ENCODE measurements at regions not wholly inside any gene's neighbourhood (a gene's known extent, or its start where the extent isn't known, plus 50 kb on each side); places are given as distances from the start of the nearest gene placed in this dataset.

- intact Hi-C loops (cut with DNase I, micrococcal nuclease) = no loop called here
- H3K9me3 Mint-ChIP-seq = peaks cover 2% of the 10 kb centered on the region
- no peaks in the 10 kb centered on the region for H3K9me3 ChIP-seq (ENCODE audit: control insufficient read depth in 1 of 2, insufficient read depth in 1 of 2, low read length in 2 of 2)
Observed at GRCh38 chr13:36548129-36548528, 115.8 kb downstream of the CCNA1 start.

GRCh38 chr13:36549126-36549702 is 116.9 kb downstream of the CCNA1 start:
- H3K36me3 Mint-ChIP-seq (ENCODE audit: low read depth) = no peaks in the 10 kb centered on the region
- no peaks in the 10 kb centered on the region for H3K9me3 ChIP-seq (ENCODE audit: control insufficient read depth in 1 of 2, insufficient read depth in 1 of 2, low read length in 2 of 2)
- ChIA-PET POLR2A (no interaction called here), CTCF (no interaction called here)
- H3K27me3 Mint-ChIP-seq = no peaks in the 10 kb centered on the region
- H3K4me1 Mint-ChIP-seq (ENCODE audit: low read depth) = no peaks in the 10 kb centered on the region
- intact Hi-C loops (cut with DNase I, micrococcal nuclease) = no loop called here
- no peak for DNase-seq
- H3K27ac ChIP-seq (ENCODE audit: low read depth in 1 of 2, low read length in 2 of 2) = no peak overlapping the region
- H3K4me3 ChIP-seq (ENCODE audit: low read length) = no peak overlapping the region
- H3K36me3 ChIP-seq (ENCODE audit: insufficient read depth, low read length) = no peaks in the 10 kb centered on the region
- no peak for ATAC-seq (ENCODE audit: poor library complexity)
- no peak overlapping the region for H3K27ac Mint-ChIP-seq
- no peak for TF ChIP-seq CTCF (IDR thresholded peaks at IDR 0.05)
- H3K4me1 ChIP-seq (ENCODE audit: insufficient read depth, low read length) = no peaks in the 10 kb centered on the region
- H3K27me3 ChIP-seq (ENCODE audit: control insufficient read depth in 1 of 2, insufficient read depth in 2 of 2, low read length in 2 of 2) = no peaks in the 10 kb centered on the region
- peaks cover 2% of the 10 kb centered on the region for H3K9me3 Mint-ChIP-seq
- H3K4me3 Mint-ChIP-seq = no peak overlapping the region

More at GRCh38 chr13:36548129-36548528, 115.8 kb downstream of the CCNA1 start:
- TF ChIP-seq CTCF (IDR thresholded peaks at IDR 0.05) = no peak
- Histone ChIP-seq H3K27ac (ENCODE audit: low read depth in 1 of 2, low read length in 2 of 2) (no peak overlapping the region), H3K36me3 (ENCODE audit: insufficient read depth, low read length) (no peaks in the 10 kb centered on the region), H3K27me3 (ENCODE audit: control insufficient read depth in 1 of 2, insufficient read depth in 2 of 2, low read length in 2 of 2) (no peaks in the 10 kb centered on the region), H3K4me1 (ENCODE audit: insufficient read depth, low read length) (no peaks in the 10 kb centered on the region), H3K4me3 (ENCODE audit: low read length) (no peak overlapping the region)
- H3K36me3 Mint-ChIP-seq (ENCODE audit: low read depth) = no peaks in the 10 kb centered on the region
- H3K27ac Mint-ChIP-seq = no peak overlapping the region
- DNase-seq (no peak), ATAC-seq (ENCODE audit: poor library complexity) (no peak)
- no peak overlapping the region for H3K4me3 Mint-ChIP-seq
- no peaks in the 10 kb centered on the region for H3K4me1 Mint-ChIP-seq (ENCODE audit: low read depth)
- H3K27me3 Mint-ChIP-seq = no peaks in the 10 kb centered on the region
- CTCF ChIA-PET = no interaction called here
- POLR2A ChIA-PET = no interaction called here

GRCh38 chr13:36549755-36550154 is 117.5 kb downstream of the CCNA1 start:
- no peak for DNase-seq
- no peaks in the 10 kb centered on the region for H3K36me3 Mint-ChIP-seq (ENCODE audit: low read depth)
- ChIA-PET POLR2A (no interaction called here), CTCF (no interaction called here)
- no peak overlapping the region for H3K4me3 ChIP-seq (ENCODE audit: low read length)
- H3K27me3 Mint-ChIP-seq = no peaks in the 10 kb centered on the region
- no peaks in the 10 kb centered on the region for H3K4me1 ChIP-seq (ENCODE audit: insufficient read depth, low read length)
- H3K9me3 Mint-ChIP-seq = peaks cover 2% of the 10 kb centered on the region
- H3K27ac ChIP-seq (ENCODE audit: low read depth in 1 of 2, low read length in 2 of 2) = no peak overlapping the region
- no peaks in the 10 kb centered on the region for H3K4me1 Mint-ChIP-seq (ENCODE audit: low read depth)
- intact Hi-C loops (cut with DNase I, micrococcal nuclease) = no loop called here
- TF ChIP-seq CTCF (IDR thresholded peaks at IDR 0.05) = no peak
- H3K36me3 ChIP-seq (ENCODE audit: insufficient read depth, low read length) = no peaks in the 10 kb centered on the region
- no peak for ATAC-seq (ENCODE audit: poor library complexity)
- no peak overlapping the region for H3K27ac Mint-ChIP-seq
- no peaks in the 10 kb centered on the region for H3K27me3 ChIP-seq (ENCODE audit: control insufficient read depth in 1 of 2, insufficient read depth in 2 of 2, low read length in 2 of 2)
- H3K4me3 Mint-ChIP-seq = no peak overlapping the region
- H3K9me3 ChIP-seq (ENCODE audit: control insufficient read depth in 1 of 2, insufficient read depth in 1 of 2, low read length in 2 of 2) = no peaks in the 10 kb centered on the region
